Brain microvascular endothelial cell (primary cell): ENCODE measurements at regions not wholly inside any gene's neighbourhood (a gene's known extent, or its start where the extent isn't known, plus 50 kb on each side); places are given as distances from the start of the nearest gene placed in this dataset.
A peak's percentile ranks its signal among the peaks of the same experiment; 100 is the strongest.

Source experiments
- DNase-seq: peaks from one replicate; pipeline ENCODE4 v3.0.0-alpha.2; 2020
- H3K27ac ChIP-seq: fragments of 250-450 bp; sonication (Bioruptor Pico); 2 replicates; pipeline ENCODE4 v1.5.1; 2020; ENCODE audit warnings: mild to moderate bottlenecking, moderate library complexity
- H3K27me3 ChIP-seq: fragments of 250-450 bp; sonication (Bioruptor Pico); replicated peaks from 2 replicates; pipeline ENCODE4 v1.5.1; 2020; ENCODE audit warnings: mild to moderate bottlenecking
- H3K36me3 ChIP-seq: fragments of 250-450 bp; sonication (Bioruptor Pico); replicated peaks from 2 replicates; pipeline ENCODE4 v1.5.1; 2020; ENCODE audit warnings: mild to moderate bottlenecking
- H3K4me3 ChIP-seq: 2 replicates; pipeline ENCODE4 v1.5.1; 2011; ENCODE audit warnings: low read depth, mild to moderate bottlenecking, control low read depth, low read length, moderate library complexity
- in situ Hi-C: cut with HindIII; loops from 2 replicates; pipeline ENCODE4 v1.10.0; 2017; ENCODE audit warnings: low sequenced_read_pairs, low pct_ligation_motif_present
- TF ChIP-seq, protein P1 (sequence below): IDR thresholded peaks from 2 replicates; pipeline ENCODE4 v1.5.1; 2011; ENCODE audit warnings: low read depth, mild to moderate bottlenecking, moderate library complexity, low read length, control low read depth, inconsistent platforms; ENCODE audit errors: missing control alignments

DNA sequence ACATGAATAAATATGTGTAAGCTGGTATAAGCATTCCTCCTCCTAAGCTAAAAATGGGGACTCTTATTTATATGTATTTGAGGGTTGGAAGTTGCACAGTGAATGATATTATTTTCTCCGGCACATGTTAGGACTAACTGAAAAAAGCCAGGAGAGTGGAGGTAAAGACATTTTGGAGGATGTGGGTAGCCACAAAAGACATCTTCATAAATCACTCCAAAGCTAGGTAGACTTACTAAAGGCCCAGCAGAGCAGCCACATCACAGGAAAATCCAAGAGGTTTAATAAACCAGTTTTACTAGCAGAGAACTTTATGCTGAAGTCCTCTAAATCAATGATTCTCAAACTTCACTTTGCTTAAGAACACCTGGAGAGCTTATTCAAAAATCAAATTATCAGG, 424.7 kb downstream of the KCTD12 start:
- in situ Hi-C loops, result loop anchor here (25.0 kb wide), 1 partner anchor 574 kb away; no protein-coding TSS in a partner anchor
- H3K4me3 ChIP-seq, result no peak overlapping the region
- H3K27me3 ChIP-seq, result no peaks in the 10 kb centered on the region
- no peaks in the 10 kb centered on the region for H3K36me3 ChIP-seq
- no peak for DNase-seq
- H3K27ac ChIP-seq, result no peak overlapping the region
- TF ChIP-seq, protein P1, sequence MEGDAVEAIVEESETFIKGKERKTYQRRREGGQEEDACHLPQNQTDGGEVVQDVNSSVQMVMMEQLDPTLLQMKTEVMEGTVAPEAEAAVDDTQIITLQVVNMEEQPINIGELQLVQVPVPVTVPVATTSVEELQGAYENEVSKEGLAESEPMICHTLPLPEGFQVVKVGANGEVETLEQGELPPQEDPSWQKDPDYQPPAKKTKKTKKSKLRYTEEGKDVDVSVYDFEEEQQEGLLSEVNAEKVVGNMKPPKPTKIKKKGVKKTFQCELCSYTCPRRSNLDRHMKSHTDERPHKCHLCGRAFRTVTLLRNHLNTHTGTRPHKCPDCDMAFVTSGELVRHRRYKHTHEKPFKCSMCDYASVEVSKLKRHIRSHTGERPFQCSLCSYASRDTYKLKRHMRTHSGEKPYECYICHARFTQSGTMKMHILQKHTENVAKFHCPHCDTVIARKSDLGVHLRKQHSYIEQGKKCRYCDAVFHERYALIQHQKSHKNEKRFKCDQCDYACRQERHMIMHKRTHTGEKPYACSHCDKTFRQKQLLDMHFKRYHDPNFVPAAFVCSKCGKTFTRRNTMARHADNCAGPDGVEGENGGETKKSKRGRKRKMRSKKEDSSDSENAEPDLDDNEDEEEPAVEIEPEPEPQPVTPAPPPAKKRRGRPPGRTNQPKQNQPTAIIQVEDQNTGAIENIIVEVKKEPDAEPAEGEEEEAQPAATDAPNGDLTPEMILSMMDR, result no peak

DNA sequence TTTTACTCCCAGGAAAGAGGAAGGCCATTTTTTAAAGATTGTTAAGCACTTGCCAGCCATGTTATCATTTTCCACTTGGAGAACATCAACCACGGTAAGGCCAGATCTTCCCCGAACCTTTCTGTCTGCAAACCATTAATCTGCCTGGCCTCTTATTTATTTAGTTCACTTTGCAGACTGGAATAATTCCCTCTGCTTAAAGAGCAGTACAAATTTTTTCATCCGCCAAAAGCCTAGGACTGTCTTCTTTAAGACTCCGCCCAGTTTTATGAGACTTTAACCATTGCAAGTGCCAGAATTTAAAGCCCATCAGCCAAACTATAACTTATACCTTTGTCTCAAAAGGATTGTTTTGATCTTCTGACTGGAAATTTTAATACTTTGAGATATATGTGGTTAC, 426.3 kb downstream of the KCTD12 start:
- Histone ChIP-seq H3K36me3 (no peaks in the 10 kb centered on the region), H3K4me3 (no peak overlapping the region), H3K27me3 (no peaks in the 10 kb centered on the region), H3K27ac (no peak overlapping the region)
- no peak for DNase-seq
- in situ Hi-C loops, result loop anchor here (25.0 kb wide), 1 partner anchor 573 kb away; no protein-coding TSS in a partner anchor
- TF ChIP-seq, protein P1, result no peak

DNA sequence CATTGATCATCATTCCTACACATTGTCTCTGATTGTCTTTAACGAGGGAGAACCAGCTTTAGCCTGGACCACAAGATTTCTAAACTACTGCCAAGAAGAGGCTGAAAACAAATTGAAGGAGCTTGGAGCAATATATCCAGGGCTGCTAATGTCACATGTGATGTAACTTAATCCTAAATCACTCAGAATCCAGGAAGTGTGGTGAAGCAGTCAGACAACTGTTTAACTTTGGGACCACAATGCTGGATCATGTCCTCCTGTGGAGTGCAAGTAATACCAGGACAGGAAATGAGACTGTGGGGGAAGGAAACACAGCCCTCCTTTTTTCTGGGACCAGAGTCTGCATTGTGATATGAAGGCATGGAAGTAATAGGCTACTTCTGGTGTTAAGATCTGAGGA, 430.2 kb downstream of the KCTD12 start:
- in situ Hi-C loops, result loop anchor here (25.0 kb wide), 1 partner anchor 569 kb away; no protein-coding TSS in a partner anchor
- Histone ChIP-seq H3K27me3 (no peaks in the 10 kb centered on the region), H3K4me3 (no peak overlapping the region)

DNA sequence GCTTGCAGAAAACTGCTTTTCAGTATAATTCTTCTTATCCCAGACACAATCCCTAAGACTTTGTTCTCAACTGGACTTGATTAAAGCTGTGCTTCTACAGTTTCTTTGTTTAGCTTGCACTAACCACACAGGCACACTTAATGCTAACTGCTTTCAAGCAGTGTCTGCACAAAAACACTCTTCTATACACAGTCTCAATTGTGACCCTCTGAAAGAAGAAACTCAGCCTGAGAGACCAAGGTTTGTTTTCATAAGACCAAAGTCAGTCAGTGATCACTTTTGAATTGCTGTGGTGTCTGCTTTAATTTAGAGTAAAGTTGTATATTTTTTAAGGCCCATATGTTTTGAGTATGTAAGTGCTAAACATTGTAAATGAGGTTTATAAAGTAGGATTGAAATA, 431.2 kb downstream of the KCTD12 start:
- TF ChIP-seq, protein P1, result no peak
- H3K4me3 ChIP-seq, result no peak overlapping the region
- H3K27me3 ChIP-seq, result no peaks in the 10 kb centered on the region
- in situ Hi-C loops, result loop anchor here (25.0 kb wide), 1 partner anchor 568 kb away; no protein-coding TSS in a partner anchor
- no peak for DNase-seq
- H3K36me3 ChIP-seq, result no peaks in the 10 kb centered on the region
- no peak overlapping the region for H3K27ac ChIP-seq

More for the DNA sequence above, 430.2 kb downstream of the KCTD12 start:
- Histone ChIP-seq H3K27ac (no peak overlapping the region), H3K36me3 (no peaks in the 10 kb centered on the region)
- TF ChIP-seq, protein P1, result no peak
- DNase-seq, result peak; percentile 14

DNA sequence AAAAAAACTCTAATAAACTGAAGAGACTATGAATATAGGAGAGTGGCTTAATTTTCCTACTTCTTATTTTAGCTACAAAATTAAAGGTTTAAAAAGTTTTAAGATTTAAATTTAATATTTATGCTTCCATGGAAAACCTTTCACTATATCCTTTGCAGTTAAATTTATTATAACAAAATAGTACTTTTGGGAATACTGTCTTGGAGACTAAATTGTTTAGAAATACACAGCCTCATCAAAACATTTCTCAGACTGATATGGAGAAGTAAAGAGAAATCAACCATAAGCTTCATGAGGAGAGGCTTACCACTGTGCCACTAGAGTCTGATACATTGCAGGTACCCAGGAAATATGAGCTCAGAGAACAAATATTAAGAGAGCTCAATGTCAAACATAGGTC, 436.5 kb downstream of the KCTD12 start:
- in situ Hi-C loops, result loop anchor here (25.0 kb wide), 1 partner anchor 562 kb away; no protein-coding TSS in a partner anchor
- Histone ChIP-seq H3K4me3 (no peak overlapping the region), H3K27ac (no peak overlapping the region), H3K36me3 (no peaks in the 10 kb centered on the region), H3K27me3 (no peaks in the 10 kb centered on the region)
- DNase-seq, result no peak
- TF ChIP-seq, protein P1, result no peak

DNA sequence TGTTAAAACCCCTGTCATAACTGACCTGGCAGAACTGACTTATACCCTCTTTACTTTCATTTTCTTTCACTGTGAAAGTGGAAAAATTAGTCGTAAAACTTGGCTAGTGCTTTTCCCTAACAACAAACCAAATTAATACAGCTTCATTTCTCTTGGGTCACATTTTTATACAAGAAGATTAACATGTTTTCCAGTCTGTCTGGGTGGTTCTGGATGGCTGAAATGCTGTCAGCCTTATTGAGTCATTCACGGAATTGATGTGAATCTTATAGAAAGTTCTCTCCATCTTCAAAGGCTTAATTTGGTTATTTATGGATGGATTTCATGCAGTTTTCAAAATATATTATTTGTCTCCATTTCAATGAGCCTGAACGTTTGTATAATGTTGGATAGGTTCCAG, 440.0 kb downstream of the KCTD12 start:
- DNase-seq, result no peak
- no peaks in the 10 kb centered on the region for H3K36me3 ChIP-seq
- in situ Hi-C loops, result no loop called here
- TF ChIP-seq, protein P1, result no peak
- H3K27ac ChIP-seq, result no peak overlapping the region
- no peaks in the 10 kb centered on the region for H3K27me3 ChIP-seq
- H3K4me3 ChIP-seq, result no peak overlapping the region
